Peyer's patch (tissue), 4 donors: ENCODE measurements at regions not wholly inside any gene's neighbourhood (a gene's known extent, or its start where the extent isn't known, plus 50 kb on each side); places are given as distances from the start of the nearest gene placed in this dataset.

Experiments
- POLR2A ChIP-seq, 2 donors: fragments of 450-650 bp; IDR thresholded peaks; one replicate each; pipeline ENCODE4 v1.5.1; 2017; ENCODE audit warnings: antibody characterized with exemption in 2 of 2, mild to moderate bottlenecking in 2 of 2, moderate library complexity in 2 of 2
- TF ChIP-seq, protein P1 (sequence below), 6 experiments: fragments of 450-650 bp in 4 of 6; fragments of 200-600 bp in 2 of 6; sonication (generic) in 1 of 6; IDR thresholded peaks; one replicate each; pipeline ENCODE4 v1.5.1; 2017 to 2019; ENCODE audit warnings: antibody characterized with exemption in 6 of 6, mild to moderate bottlenecking in 3 of 6, moderate library complexity in 1 of 6

DNA sequence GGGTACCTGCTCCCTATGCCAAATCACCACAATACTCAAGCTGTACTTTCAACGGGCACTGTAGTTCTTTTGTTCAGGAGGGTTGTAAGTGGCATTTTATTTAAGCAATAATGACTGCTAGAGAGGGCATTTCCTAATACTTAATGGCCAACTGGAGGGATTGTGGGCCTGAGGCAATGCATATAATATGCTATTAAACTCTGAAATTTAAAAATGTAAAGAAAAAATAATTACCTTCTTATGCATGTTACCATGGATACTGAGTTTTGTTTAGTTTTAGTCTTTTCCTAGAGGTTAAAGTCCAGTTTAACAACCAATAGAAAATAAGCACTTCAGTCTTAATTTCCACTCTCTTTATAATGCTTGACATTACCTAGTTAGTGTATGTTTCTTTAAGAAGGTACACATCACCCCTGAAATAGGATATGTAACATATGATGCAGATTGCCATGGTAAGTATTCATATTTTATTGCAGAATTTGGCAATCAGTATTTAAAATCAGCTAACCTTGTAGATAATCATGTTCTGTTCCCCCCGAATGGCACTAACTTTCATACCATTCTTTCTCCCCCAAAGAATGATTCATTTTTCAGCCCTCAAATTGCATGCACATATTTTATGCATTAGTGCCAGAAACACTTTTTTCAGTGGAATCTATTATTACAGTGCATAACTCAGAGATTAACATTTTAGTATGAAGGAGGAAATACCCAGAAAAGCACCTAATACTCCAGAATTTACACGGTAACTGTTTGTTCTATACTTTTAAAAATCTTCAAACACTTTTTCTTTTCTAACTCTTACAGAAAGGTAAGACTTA is 90.3 kb upstream of the ZNF438 start:
- TF ChIP-seq, protein P1, sequence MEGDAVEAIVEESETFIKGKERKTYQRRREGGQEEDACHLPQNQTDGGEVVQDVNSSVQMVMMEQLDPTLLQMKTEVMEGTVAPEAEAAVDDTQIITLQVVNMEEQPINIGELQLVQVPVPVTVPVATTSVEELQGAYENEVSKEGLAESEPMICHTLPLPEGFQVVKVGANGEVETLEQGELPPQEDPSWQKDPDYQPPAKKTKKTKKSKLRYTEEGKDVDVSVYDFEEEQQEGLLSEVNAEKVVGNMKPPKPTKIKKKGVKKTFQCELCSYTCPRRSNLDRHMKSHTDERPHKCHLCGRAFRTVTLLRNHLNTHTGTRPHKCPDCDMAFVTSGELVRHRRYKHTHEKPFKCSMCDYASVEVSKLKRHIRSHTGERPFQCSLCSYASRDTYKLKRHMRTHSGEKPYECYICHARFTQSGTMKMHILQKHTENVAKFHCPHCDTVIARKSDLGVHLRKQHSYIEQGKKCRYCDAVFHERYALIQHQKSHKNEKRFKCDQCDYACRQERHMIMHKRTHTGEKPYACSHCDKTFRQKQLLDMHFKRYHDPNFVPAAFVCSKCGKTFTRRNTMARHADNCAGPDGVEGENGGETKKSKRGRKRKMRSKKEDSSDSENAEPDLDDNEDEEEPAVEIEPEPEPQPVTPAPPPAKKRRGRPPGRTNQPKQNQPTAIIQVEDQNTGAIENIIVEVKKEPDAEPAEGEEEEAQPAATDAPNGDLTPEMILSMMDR (IDR thresholded peaks at IDR 0.05) = no peak
- TF ChIP-seq POLR2A (IDR thresholded peaks at IDR 0.05) = no peak
